ENCODE measurements at regions not wholly inside any gene's neighbourhood (a gene's known extent, or its start where the extent isn't known, plus 50 kb on each side); places are given as distances from the start of the nearest gene placed in this dataset.

GRCh38 chr6:900716-901605, 208.0 kb upstream of the EXOC2 start:
- TF ChIP-seq CTCF (IDR thresholded peaks at IDR 0.05) (no peak), POLR2A (IDR thresholded peaks at IDR 0.05) (no peak), EP300 (IDR thresholded peaks at IDR 0.05) (no peak)

Measured in ovary (tissue), 3 donors.